ENCODE measurements at regions not wholly inside any gene's neighbourhood (a gene's known extent, or its start where the extent isn't known, plus 50 kb on each side); places are given as distances from the start of the nearest gene placed in this dataset.

DNA sequence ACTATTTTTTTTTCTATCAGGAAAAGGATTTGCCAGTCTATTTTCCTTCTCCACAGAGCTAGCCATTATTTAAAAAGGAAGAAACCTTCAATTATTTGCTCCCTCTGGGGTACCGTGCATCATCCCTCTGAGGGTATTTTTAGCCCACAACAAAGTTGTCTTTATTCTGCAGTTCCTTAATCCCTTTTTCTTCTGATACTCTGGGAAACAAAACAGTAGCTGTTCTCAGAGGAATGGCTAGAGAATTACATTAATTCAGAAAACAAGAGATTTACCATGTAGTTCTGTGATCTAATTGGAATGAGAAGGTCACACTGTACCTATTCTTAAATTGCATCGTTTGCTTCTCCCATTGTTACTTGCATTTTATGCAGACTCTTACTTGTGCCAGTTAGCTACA is 1056.7 kb downstream of the STIM2 start:
- TF ChIP-seq, protein P1, sequence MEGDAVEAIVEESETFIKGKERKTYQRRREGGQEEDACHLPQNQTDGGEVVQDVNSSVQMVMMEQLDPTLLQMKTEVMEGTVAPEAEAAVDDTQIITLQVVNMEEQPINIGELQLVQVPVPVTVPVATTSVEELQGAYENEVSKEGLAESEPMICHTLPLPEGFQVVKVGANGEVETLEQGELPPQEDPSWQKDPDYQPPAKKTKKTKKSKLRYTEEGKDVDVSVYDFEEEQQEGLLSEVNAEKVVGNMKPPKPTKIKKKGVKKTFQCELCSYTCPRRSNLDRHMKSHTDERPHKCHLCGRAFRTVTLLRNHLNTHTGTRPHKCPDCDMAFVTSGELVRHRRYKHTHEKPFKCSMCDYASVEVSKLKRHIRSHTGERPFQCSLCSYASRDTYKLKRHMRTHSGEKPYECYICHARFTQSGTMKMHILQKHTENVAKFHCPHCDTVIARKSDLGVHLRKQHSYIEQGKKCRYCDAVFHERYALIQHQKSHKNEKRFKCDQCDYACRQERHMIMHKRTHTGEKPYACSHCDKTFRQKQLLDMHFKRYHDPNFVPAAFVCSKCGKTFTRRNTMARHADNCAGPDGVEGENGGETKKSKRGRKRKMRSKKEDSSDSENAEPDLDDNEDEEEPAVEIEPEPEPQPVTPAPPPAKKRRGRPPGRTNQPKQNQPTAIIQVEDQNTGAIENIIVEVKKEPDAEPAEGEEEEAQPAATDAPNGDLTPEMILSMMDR (IDR thresholded peaks at IDR 0.05), result no peak
- TF ChIP-seq POLR2A (IDR thresholded peaks at IDR 0.05), result no peak

All from lower leg skin (tissue), 3 donors.